Esophagus squamous epithelium (tissue), 5 donors: ENCODE measurements at regions not wholly inside any gene's neighbourhood (a gene's known extent, or its start where the extent isn't known, plus 50 kb on each side); places are given as distances from the start of the nearest gene placed in this dataset.

ENCODE experiments used
- DNase-seq: peaks from one replicate; lab custom pipeline; 2025; lab: John Stamatoyannopoulos, UW
- H3K27ac ChIP-seq, 4 donors: fragments of 200-600 bp; sonication (generic); one replicate each; pipeline ENCODE4 v1.5.1; 2016 to 2019; ENCODE audit warnings: mild to moderate bottlenecking in 1 of 4
- H3K27me3 ChIP-seq, 4 donors: fragments of 200-600 bp; sonication (generic); 1 replicate in 3 of 4; 2 replicates in 1 of 4; pipeline versions ENCODE4 v1.5.1 to v1.6.0; 2017 to 2021; ENCODE audit warnings: antibody characterized with exemption in 1 of 4
- H3K36me3 ChIP-seq, 3 donors: fragments of 200-600 bp; sonication (generic); one replicate each; pipeline ENCODE4 v1.5.1; 2016 to 2019
- H3K4me1 ChIP-seq, 3 donors: fragments of 200-600 bp; sonication (generic); one replicate each; pipeline ENCODE4 v1.5.1; 2017 to 2019
- H3K4me3 ChIP-seq, 4 donors: fragments of 200-600 bp; sonication (generic); 1 replicate in 3 of 4; 2 replicates in 1 of 4; pipeline ENCODE4 v1.5.1; 2016 to 2019; ENCODE audit warnings: mild to moderate bottlenecking in 2 of 4, moderate library complexity in 1 of 4
- H3K9me3 ChIP-seq, 3 donors: fragments of 200-600 bp; sonication (generic); one replicate each; pipeline ENCODE4 v1.5.1; 2016 to 2019
- POLR2A ChIP-seq, 4 donors: fragments of 450-650 bp; IDR thresholded peaks; one replicate each; pipeline ENCODE4 v1.6.1; 2017; ENCODE audit warnings: antibody characterized with exemption in 4 of 4, mild to moderate bottlenecking in 4 of 4, moderate library complexity in 3 of 4
- WGBS, 2 donors: methylation state at CpG; one replicate each; pipeline ENCODE4 v1.1.5; 2018; 5-methylcytosine and 5-hydroxymethylcytosine counted together
- intact Hi-C: fragments of 100-400 bp; cut with DNase I; formaldehyde crosslinking; loops from one replicate; pipeline ENCODE4 v1.15.0; 2022
- TF ChIP-seq, protein P1 (sequence below), 6 experiments: fragments of 450-650 bp in 4 of 6; fragments of 200-600 bp in 2 of 6; sonication (generic) in 2 of 6; IDR thresholded peaks; one replicate each; pipeline ENCODE4 v1.5.1; 2016 to 2019; ENCODE audit warnings: antibody characterized with exemption in 6 of 6, mild to moderate bottlenecking in 4 of 6, moderate library complexity in 4 of 6
- donor health status: DM: yes; HTN: yes; CAD: no.

DNA sequence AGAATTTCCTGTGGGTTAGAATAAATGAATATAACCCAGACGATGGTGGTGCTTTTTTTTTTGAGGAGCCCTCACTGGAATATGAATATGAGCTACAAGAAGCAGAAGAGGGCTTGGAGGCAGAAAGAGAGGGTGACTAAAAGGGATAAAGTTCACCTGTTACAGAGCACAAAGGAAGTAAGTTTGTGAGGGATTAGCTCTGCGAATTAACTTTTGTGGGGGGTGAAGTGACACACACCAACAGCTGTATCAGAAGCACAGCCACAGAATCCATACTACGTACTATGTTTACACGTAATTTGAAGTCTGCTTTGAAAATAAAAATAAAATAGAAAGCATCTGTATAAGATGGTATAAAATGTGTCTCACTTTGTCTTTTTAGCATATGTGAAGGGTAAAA lies 963.6 kb upstream of the DIAPH2 start:
- H3K27ac ChIP-seq = no peak overlapping the region
- WGBS, 2 donors = 44 to 45% methylated on average over 4 of the region's 4 CpGs
- H3K9me3 ChIP-seq = no peaks in the 10 kb centered on the region
- H3K4me1 ChIP-seq = no peaks in the 10 kb centered on the region
- no peak overlapping the region for H3K4me3 ChIP-seq
- intact Hi-C loops = no loop called here
- no peaks in the 10 kb centered on the region for H3K27me3 ChIP-seq
- TF ChIP-seq POLR2A (IDR thresholded peaks at IDR 0.05) = no peak
- TF ChIP-seq, protein P1, sequence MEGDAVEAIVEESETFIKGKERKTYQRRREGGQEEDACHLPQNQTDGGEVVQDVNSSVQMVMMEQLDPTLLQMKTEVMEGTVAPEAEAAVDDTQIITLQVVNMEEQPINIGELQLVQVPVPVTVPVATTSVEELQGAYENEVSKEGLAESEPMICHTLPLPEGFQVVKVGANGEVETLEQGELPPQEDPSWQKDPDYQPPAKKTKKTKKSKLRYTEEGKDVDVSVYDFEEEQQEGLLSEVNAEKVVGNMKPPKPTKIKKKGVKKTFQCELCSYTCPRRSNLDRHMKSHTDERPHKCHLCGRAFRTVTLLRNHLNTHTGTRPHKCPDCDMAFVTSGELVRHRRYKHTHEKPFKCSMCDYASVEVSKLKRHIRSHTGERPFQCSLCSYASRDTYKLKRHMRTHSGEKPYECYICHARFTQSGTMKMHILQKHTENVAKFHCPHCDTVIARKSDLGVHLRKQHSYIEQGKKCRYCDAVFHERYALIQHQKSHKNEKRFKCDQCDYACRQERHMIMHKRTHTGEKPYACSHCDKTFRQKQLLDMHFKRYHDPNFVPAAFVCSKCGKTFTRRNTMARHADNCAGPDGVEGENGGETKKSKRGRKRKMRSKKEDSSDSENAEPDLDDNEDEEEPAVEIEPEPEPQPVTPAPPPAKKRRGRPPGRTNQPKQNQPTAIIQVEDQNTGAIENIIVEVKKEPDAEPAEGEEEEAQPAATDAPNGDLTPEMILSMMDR (IDR thresholded peaks at IDR 0.05) = no peak
- no peak for DNase-seq
- H3K36me3 ChIP-seq = no peaks in the 10 kb centered on the region

- no peak for DNase-seq
- Histone ChIP-seq H3K36me3 (no peaks in the 10 kb centered on the region), H3K27ac (no peak overlapping the region), H3K9me3 (no peaks in the 10 kb centered on the region), H3K27me3 (no peaks in the 10 kb centered on the region), H3K4me1 (no peaks in the 10 kb centered on the region), H3K4me3 (no peak overlapping the region)
- intact Hi-C loops = no loop called here
- TF ChIP-seq POLR2A (IDR thresholded peaks at IDR 0.05) = no peak
- TF ChIP-seq, protein P1 (IDR thresholded peaks at IDR 0.05) = no peak
- WGBS, 2 donors = 67 to 81% methylated on average over 1 of the region's 1 CpG
Measured at GRCh38 chrX:95728446-95728845, 956.2 kb upstream of the DIAPH2 start.

DNA sequence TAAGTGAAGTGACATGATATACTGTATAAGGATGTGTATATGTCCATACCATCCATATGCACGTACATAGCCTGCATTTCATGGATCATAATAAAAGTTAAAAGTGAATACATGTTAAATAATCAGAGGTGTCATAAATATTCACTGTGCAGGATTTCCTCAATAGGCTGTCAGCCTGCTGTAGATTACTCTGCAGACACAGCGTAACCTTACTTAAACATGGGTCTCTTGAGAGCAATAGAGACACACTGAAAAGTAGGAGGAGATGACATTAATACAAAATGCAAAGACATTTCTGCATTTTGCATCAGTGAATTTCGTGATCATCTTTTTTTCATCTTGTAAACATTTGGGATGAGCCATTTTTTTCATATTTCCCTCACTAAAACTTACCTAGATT lies 955.2 kb upstream of the DIAPH2 start:
- H3K9me3 ChIP-seq = no peaks in the 10 kb centered on the region
- H3K4me1 ChIP-seq = no peaks in the 10 kb centered on the region
- no peak overlapping the region for H3K4me3 ChIP-seq
- no peaks in the 10 kb centered on the region for H3K36me3 ChIP-seq
- WGBS, 2 donors = 44 to 67% methylated on average over 3 of the region's 3 CpGs
- no peak for DNase-seq
- intact Hi-C loops = no loop called here
- H3K27ac ChIP-seq = no peak overlapping the region
- TF ChIP-seq, protein P1 (IDR thresholded peaks at IDR 0.05) = no peak
- TF ChIP-seq POLR2A (IDR thresholded peaks at IDR 0.05) = no peak
- H3K27me3 ChIP-seq = no peaks in the 10 kb centered on the region

GRCh38 chrX:95733426-95733825 lies 951.2 kb upstream of the DIAPH2 start:
- no peaks in the 10 kb centered on the region for H3K9me3 ChIP-seq
- DNase-seq = no peak
- H3K27me3 ChIP-seq = no peaks in the 10 kb centered on the region
- TF ChIP-seq, protein P1 (IDR thresholded peaks at IDR 0.05) = no peak
- H3K36me3 ChIP-seq = no peaks in the 10 kb centered on the region
- intact Hi-C loops = no loop called here
- H3K4me3 ChIP-seq = no peak overlapping the region
- no peaks in the 10 kb centered on the region for H3K4me1 ChIP-seq
- WGBS, 2 donors = 82 to 94% methylated on average over 3 of the region's 3 CpGs
- H3K27ac ChIP-seq = no peak overlapping the region

DNA sequence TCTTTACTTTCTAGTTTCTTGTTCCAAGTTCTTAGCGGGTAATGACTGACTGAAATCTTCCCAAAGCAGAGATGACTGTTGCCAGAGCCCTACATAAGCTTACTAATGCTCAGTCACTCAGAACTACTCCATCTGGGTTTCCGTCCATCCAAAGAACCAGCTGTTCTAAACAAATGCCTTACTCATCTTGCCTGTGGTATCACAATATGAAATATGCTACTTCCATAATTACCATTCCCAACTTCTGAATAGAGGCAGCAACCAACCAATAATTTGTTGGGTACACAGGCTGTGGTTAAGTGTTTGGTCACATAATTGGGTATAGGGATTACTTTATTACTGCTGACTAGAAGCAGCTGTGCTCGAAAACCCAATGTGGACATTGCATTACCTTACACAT lies 930.2 kb upstream of the DIAPH2 start:
- no peaks in the 10 kb centered on the region for H3K36me3 ChIP-seq
- no peak for TF ChIP-seq POLR2A (IDR thresholded peaks at IDR 0.05)
- H3K9me3 ChIP-seq = no peaks in the 10 kb centered on the region
- no peak overlapping the region for H3K4me3 ChIP-seq
- 54 to 55% methylated on average over 3 of the region's 3 CpGs for WGBS, 2 donors
- no peaks in the 10 kb centered on the region for H3K4me1 ChIP-seq
- DNase-seq = no peak
- H3K27me3 ChIP-seq = no peaks in the 10 kb centered on the region
- intact Hi-C loops = no loop called here
- H3K27ac ChIP-seq = no peak overlapping the region

GRCh38 chrX:95760356-95760755 lies 924.3 kb upstream of the DIAPH2 start:
- 45 to 79% methylated on average over 3 of the region's 3 CpGs for WGBS, 2 donors
- H3K4me1 ChIP-seq = no peaks in the 10 kb centered on the region
- intact Hi-C loops = no loop called here

More at GRCh38 chrX:95760356-95760755, 924.3 kb upstream of the DIAPH2 start:
- Histone ChIP-seq H3K27ac (no peak overlapping the region), H3K9me3 (no peaks in the 10 kb centered on the region), H3K4me3 (no peak overlapping the region), H3K27me3 (no peaks in the 10 kb centered on the region), H3K36me3 (no peaks in the 10 kb centered on the region)
- no peak for DNase-seq
- no peak for TF ChIP-seq POLR2A (IDR thresholded peaks at IDR 0.05)
- TF ChIP-seq, protein P1 (IDR thresholded peaks at IDR 0.05) = no peak
